ENCODE measurements at regions not wholly inside any gene's neighbourhood (a gene's known extent, or its start where the extent isn't known, plus 50 kb on each side); places are given as distances from the start of the nearest gene placed in this dataset.

DNA sequence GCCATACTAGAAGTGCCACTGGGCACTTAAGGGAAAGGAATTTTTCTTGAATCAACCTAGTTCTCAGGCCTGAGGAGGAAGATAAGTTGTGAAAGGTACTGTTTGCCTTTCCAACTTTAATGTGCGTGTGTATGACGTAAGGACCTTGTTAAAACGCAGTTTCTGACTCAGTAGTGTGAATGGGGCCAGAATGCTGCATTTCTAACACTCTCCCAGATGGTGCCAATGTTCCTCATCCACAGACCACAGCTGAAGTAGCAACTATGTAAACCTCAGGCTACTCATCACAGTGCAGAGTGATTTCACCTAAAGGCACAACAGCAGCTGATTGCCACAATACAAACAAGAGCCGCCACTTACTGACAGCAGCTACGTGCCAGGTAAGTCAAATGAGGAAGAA is 103.6 kb downstream of the OTOL1 start:
- H3K27me3 Mint-ChIP-seq: no peaks in the 10 kb centered on the region
- no peaks in the 10 kb centered on the region for H3K9me3 Mint-ChIP-seq
- no peak for DNase-seq (ENCODE audit: extremely low spot score, unreplicated experiment)
- H3K4me1 Mint-ChIP-seq (ENCODE audit: unreplicated experiment): no peaks in the 10 kb centered on the region
- H3K27ac Mint-ChIP-seq: no peak overlapping the region
- TF ChIP-seq, protein P1, sequence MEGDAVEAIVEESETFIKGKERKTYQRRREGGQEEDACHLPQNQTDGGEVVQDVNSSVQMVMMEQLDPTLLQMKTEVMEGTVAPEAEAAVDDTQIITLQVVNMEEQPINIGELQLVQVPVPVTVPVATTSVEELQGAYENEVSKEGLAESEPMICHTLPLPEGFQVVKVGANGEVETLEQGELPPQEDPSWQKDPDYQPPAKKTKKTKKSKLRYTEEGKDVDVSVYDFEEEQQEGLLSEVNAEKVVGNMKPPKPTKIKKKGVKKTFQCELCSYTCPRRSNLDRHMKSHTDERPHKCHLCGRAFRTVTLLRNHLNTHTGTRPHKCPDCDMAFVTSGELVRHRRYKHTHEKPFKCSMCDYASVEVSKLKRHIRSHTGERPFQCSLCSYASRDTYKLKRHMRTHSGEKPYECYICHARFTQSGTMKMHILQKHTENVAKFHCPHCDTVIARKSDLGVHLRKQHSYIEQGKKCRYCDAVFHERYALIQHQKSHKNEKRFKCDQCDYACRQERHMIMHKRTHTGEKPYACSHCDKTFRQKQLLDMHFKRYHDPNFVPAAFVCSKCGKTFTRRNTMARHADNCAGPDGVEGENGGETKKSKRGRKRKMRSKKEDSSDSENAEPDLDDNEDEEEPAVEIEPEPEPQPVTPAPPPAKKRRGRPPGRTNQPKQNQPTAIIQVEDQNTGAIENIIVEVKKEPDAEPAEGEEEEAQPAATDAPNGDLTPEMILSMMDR (conservative IDR thresholded peaks at IDR 0.05): no peak
- no peaks in the 10 kb centered on the region for H3K36me3 Mint-ChIP-seq
- peak overlapping the region; percentile 7 for H3K4me3 Mint-ChIP-seq

DNA sequence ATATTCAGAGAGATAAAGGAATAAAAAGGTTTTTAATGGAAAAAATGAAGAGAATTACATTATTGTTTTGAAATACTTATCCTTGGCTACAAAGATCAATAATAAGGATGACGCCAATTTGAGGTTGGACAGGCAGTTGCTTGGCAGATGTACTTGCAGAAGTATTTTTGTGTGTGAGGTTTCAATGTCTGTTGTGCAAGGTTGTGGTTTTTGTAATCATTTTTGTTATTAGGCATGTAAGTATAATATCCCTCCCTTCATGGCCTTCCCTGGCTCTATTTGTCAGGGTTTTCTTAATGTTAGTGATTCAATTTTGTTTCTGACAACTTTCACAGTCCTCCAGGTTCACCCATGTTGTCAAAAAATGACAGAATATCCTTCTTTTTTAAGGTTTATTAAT is 105.9 kb downstream of the OTOL1 start:
- Mint-ChIP-seq H3K27ac (no peak overlapping the region), H3K27me3 (no peaks in the 10 kb centered on the region), H3K4me1 (ENCODE audit: unreplicated experiment) (no peaks in the 10 kb centered on the region), H3K36me3 (no peaks in the 10 kb centered on the region), H3K9me3 (no peaks in the 10 kb centered on the region), H3K4me3 (no peak overlapping the region)
- DNase-seq (ENCODE audit: extremely low spot score, unreplicated experiment): no peak
- TF ChIP-seq, protein P1 (conservative IDR thresholded peaks at IDR 0.05): no peak

DNA sequence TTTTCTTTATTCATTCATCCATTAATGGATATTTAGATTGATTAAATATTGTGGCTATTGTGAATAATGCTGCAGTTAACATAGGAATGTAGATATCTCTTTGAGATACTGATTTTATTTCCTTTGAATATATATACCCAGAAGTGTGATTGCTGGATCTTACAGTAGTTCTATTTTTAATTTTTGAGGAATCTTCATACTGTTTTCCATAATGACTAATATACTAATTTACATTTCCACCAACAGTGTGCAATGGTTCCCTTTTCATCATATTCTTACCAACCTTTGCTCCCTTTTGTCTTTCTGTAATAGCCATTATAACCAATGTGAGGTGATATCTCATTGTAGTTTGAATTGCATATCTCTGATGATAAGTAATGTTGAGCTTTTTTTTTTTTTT is 106.3 kb downstream of the OTOL1 start:
- DNase-seq (ENCODE audit: extremely low spot score, unreplicated experiment): no peak
- Mint-ChIP-seq H3K36me3 (no peaks in the 10 kb centered on the region), H3K4me3 (no peak overlapping the region), H3K9me3 (no peaks in the 10 kb centered on the region), H3K4me1 (ENCODE audit: unreplicated experiment) (no peaks in the 10 kb centered on the region), H3K27me3 (no peaks in the 10 kb centered on the region), H3K27ac (no peak overlapping the region)
- TF ChIP-seq, protein P1 (conservative IDR thresholded peaks at IDR 0.05): no peak

DNA sequence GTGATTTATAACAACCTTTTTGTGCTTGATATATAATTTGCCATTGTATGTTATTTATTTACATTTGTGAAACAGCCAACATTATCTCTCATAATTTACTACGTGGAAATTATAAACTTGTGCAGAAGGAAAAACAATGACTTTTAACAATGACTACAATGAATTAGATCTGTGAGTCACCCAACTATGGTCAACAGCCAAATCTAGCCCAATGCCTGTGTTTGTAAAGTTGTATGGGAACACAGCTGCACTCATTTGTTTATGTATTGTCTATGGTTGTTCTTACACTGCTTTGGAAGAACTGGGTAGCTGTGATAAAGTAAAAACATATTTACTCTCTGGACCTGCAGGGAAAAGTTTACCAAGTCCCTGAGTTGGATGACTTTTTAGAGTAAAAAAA is 110.4 kb downstream of the OTOL1 start:
- Mint-ChIP-seq H3K27me3 (no peaks in the 10 kb centered on the region), H3K4me1 (ENCODE audit: unreplicated experiment) (no peaks in the 10 kb centered on the region), H3K36me3 (no peaks in the 10 kb centered on the region), H3K27ac (no peak overlapping the region), H3K4me3 (no peak overlapping the region), H3K9me3 (no peaks in the 10 kb centered on the region)
- TF ChIP-seq, protein P1 (conservative IDR thresholded peaks at IDR 0.05): no peak
- DNase-seq (ENCODE audit: extremely low spot score, unreplicated experiment): no peak

DNA sequence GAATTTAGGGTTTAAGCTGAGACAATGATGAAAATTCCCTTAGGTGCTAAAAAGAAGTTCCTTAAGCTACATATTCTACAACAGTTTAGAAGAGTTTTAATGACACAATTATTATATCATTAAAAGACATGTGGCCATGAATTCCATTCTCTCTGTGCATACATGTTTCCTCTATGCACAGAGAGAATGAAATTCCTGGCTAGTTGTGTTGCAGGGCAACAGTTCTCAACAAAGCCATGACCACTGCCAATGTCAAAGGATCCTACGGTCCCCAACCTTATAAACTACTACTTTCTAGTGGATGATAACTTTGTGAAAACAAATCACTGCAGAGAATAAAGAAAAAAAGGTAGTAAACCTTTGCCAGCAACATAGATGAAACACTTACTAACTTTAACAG is 122.7 kb downstream of the OTOL1 start:
- TF ChIP-seq, protein P1 (conservative IDR thresholded peaks at IDR 0.05): no peak
- no peak overlapping the region for H3K27ac Mint-ChIP-seq
- no peaks in the 10 kb centered on the region for H3K4me1 Mint-ChIP-seq (ENCODE audit: unreplicated experiment)
- no peaks in the 10 kb centered on the region for H3K36me3 Mint-ChIP-seq
- DNase-seq (ENCODE audit: extremely low spot score, unreplicated experiment): no peak
- H3K27me3 Mint-ChIP-seq: no peaks in the 10 kb centered on the region
- H3K9me3 Mint-ChIP-seq: no peaks in the 10 kb centered on the region
- H3K4me3 Mint-ChIP-seq: no peak overlapping the region

DNA sequence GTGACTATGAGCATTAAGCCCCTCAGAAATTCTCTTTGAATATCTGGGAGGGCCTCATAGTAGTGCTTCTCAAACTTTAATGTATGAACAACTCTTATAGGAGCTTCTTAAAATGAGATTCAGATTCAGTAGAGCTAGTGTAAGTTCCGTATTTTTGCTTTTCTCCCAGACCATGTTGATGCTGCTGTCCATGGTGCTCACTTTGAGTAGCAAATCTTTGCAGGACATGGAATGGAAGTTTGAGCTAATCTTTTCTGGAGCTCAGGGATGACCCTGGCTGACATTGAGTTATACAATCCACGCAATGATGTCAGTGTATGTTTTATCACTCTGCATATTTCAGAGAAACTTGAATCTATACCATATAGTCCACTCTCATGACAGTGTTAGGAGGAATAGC is 134.2 kb downstream of the OTOL1 start:
- H3K36me3 Mint-ChIP-seq: no peaks in the 10 kb centered on the region
- H3K27ac Mint-ChIP-seq: no peak overlapping the region
- H3K4me1 Mint-ChIP-seq (ENCODE audit: unreplicated experiment): no peaks in the 10 kb centered on the region
- DNase-seq (ENCODE audit: extremely low spot score, unreplicated experiment): no peak
- TF ChIP-seq, protein P1 (conservative IDR thresholded peaks at IDR 0.05): no peak
- H3K27me3 Mint-ChIP-seq: no peaks in the 10 kb centered on the region
- no peak overlapping the region for H3K4me3 Mint-ChIP-seq
- no peaks in the 10 kb centered on the region for H3K9me3 Mint-ChIP-seq

All from type B pancreatic cell (in vitro differentiated cells).